ENCODE measurements at regions not wholly inside any gene's neighbourhood (a gene's known extent, or its start where the extent isn't known, plus 50 kb on each side); places are given as distances from the start of the nearest gene placed in this dataset.

- ATAC-seq, result no peak
- Histone ChIP-seq H3K27ac (no peak overlapping the region), H3K27me3 (no peaks in the 10 kb centered on the region), H3K36me3 (no peaks in the 10 kb centered on the region), H3K9me3 (no peaks in the 10 kb centered on the region), H3K4me1 (no peaks in the 10 kb centered on the region), H3K4me3 (no peak overlapping the region)
- DNase-seq, result no peak
- intact Hi-C loops (cut with DNase I; ENCODE audit: low total_unique reads), result no loop called here
- TF ChIP-seq POLR2A (IDR thresholded peaks at IDR 0.05) (no peak), CTCF (IDR thresholded peaks at IDR 0.05 in 4 of 5, conservative IDR thresholded peaks at IDR 0.05 in 1 of 5) (no peak)
- in situ Hi-C loops (cut with MboI; ENCODE audit: low sequenced_read_pairs in 4 of 4), result no loop called here
These were observed 515.2 kb downstream of the ZNF608 start for GRCh38 chr5:124231230-124231629.

- Histone ChIP-seq H3K4me3 (no peak overlapping the region), H3K36me3 (no peaks in the 10 kb centered on the region), H3K27me3 (no peaks in the 10 kb centered on the region), H3K4me1 (no peaks in the 10 kb centered on the region), H3K27ac (no peak overlapping the region), H3K9me3 (no peaks in the 10 kb centered on the region)
- DNase-seq (no peak), ATAC-seq (no peak)
- in situ Hi-C loops (cut with MboI; ENCODE audit: low sequenced_read_pairs in 4 of 4), result no loop called here
- intact Hi-C loops (cut with DNase I; ENCODE audit: low total_unique reads), result no loop called here
- TF ChIP-seq CTCF (IDR thresholded peaks at IDR 0.05 in 4 of 5, conservative IDR thresholded peaks at IDR 0.05 in 1 of 5) (no peak), POLR2A (IDR thresholded peaks at IDR 0.05) (no peak)
These were observed 516.0 kb downstream of the ZNF608 start for GRCh38 chr5:124230456-124230855.

GRCh38 chr5:124229352-124229751 lies 517.1 kb downstream of the ZNF608 start:
- H3K36me3 ChIP-seq, result no peaks in the 10 kb centered on the region
- ATAC-seq (no peak), DNase-seq (no peak)
- H3K4me1 ChIP-seq, result no peaks in the 10 kb centered on the region
- in situ Hi-C loops (cut with MboI; ENCODE audit: low sequenced_read_pairs in 4 of 4) (no loop called here), intact Hi-C loops (cut with DNase I; ENCODE audit: low total_unique reads) (no loop called here)
- TF ChIP-seq POLR2A (IDR thresholded peaks at IDR 0.05), result no peak
- no peak for TF ChIP-seq CTCF (IDR thresholded peaks at IDR 0.05 in 4 of 5, conservative IDR thresholded peaks at IDR 0.05 in 1 of 5)
- H3K9me3 ChIP-seq, result no peaks in the 10 kb centered on the region
- H3K27ac ChIP-seq, result no peak overlapping the region
- no peak overlapping the region for H3K4me3 ChIP-seq
- no peaks in the 10 kb centered on the region for H3K27me3 ChIP-seq

- no peak overlapping the region for H3K4me3 ChIP-seq
- ATAC-seq (no peak), DNase-seq (no peak)
- in situ Hi-C loops (cut with MboI; ENCODE audit: low sequenced_read_pairs in 4 of 4) (no loop called here), intact Hi-C loops (cut with DNase I; ENCODE audit: low total_unique reads) (no loop called here)
- H3K27ac ChIP-seq, result no peak overlapping the region
- TF ChIP-seq CTCF (IDR thresholded peaks at IDR 0.05 in 4 of 5, conservative IDR thresholded peaks at IDR 0.05 in 1 of 5), result no peak
- TF ChIP-seq POLR2A (IDR thresholded peaks at IDR 0.05), result no peak
- no peaks in the 10 kb centered on the region for H3K4me1 ChIP-seq
- H3K27me3 ChIP-seq, result no peaks in the 10 kb centered on the region
- no peaks in the 10 kb centered on the region for H3K36me3 ChIP-seq
- H3K9me3 ChIP-seq, result no peaks in the 10 kb centered on the region
These were observed 518.5 kb downstream of the ZNF608 start for GRCh38 chr5:124227914-124228313.

- TF ChIP-seq CTCF (IDR thresholded peaks at IDR 0.05 in 4 of 5, conservative IDR thresholded peaks at IDR 0.05 in 1 of 5), result no peak
- TF ChIP-seq POLR2A (IDR thresholded peaks at IDR 0.05), result no peak
- ATAC-seq (no peak), DNase-seq (no peak)
- Histone ChIP-seq H3K27ac (no peak overlapping the region), H3K36me3 (no peaks in the 10 kb centered on the region), H3K27me3 (no peaks in the 10 kb centered on the region), H3K4me1 (no peaks in the 10 kb centered on the region), H3K4me3 (no peak overlapping the region), H3K9me3 (no peaks in the 10 kb centered on the region)
- in situ Hi-C loops (cut with MboI; ENCODE audit: low sequenced_read_pairs in 4 of 4) (no loop called here), intact Hi-C loops (cut with DNase I; ENCODE audit: low total_unique reads) (no loop called here)
These were observed 526.0 kb downstream of the ZNF608 start for GRCh38 chr5:124220418-124220817.

Measured in gastrocnemius medialis (tissue), 4 donors.